Hematopoietic multipotent progenitor cell (in vitro differentiated cells): ENCODE measurements at regions not wholly inside any gene's neighbourhood (a gene's known extent, or its start where the extent isn't known, plus 50 kb on each side); places are given as distances from the start of the nearest gene placed in this dataset.
"Not testable (repeated sequence)": the region's sequence is repeated elsewhere in the genome, so short reads cannot be mapped to it uniquely, and the experiment has no call there.

ENCODE experiments used
- DNase-seq, 3 donors: peaks; one replicate each; pipeline ENCODE4 v3.0.0-alpha.2; 2011 to 2015; ENCODE audit warnings: low read depth in 2 of 3, low spot score in 2 of 3

DNA sequence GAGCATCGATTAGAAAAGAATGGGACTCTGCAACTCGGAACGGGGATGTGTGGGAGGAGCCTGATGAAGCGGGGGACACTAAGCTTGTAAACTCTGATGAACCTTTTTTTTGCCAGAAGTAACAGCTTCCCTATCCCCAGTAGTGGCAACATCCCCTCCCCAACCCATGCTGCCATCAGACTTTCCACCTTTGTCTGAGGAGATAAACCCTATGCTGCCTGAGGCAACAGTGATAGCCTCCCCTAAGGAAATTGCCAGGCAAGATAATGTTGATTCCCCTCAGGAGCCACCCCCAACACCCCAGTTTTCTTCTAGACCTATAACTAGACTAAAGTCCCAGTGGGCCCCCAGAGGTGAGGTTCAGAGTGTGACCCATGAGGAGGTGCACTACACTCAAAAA lies 173.7 kb downstream of the AKR1D1 start:
- DNase-seq, result no peak

DNA sequence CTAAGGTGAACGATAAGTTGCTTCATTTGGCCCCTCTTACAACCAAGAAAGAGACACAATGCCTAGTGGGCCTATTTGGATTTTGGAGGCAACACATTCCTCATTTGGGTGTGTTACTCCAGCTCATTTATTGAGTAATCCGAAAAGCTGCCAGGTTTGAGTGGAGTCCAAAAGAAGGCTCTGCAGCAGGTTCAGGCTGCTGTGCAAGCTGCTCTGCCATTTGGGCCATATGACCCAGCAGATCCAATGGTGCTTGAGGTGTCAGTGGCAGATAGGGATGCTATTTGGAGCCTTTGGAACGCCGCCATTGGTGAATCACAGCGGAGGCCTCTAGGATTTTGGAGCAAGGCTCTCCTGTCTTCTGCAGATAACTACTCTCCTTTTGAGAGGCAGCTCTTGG lies 176.4 kb downstream of the AKR1D1 start:
- not testable (repeated sequence) for DNase-seq

DNA sequence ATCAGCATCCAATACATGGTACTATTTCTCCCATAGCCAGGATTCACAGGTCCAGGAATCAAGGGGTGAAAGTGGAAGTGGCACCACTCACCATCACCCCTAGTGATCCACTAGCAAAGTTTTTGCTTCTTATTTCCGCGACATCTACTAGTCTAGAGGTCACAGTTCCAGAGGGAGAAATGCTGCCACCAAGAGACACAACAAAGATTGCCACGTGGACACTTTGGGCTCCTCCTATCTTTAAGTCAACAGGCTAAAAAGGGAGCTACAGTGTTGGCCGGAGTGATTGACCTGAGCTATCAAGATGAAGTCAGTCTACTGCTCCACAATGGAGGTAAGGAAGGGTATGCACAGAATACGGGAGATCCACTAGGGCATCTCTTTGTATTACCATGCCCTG lies 178.2 kb downstream of the AKR1D1 start:
- no peak for DNase-seq

DNA sequence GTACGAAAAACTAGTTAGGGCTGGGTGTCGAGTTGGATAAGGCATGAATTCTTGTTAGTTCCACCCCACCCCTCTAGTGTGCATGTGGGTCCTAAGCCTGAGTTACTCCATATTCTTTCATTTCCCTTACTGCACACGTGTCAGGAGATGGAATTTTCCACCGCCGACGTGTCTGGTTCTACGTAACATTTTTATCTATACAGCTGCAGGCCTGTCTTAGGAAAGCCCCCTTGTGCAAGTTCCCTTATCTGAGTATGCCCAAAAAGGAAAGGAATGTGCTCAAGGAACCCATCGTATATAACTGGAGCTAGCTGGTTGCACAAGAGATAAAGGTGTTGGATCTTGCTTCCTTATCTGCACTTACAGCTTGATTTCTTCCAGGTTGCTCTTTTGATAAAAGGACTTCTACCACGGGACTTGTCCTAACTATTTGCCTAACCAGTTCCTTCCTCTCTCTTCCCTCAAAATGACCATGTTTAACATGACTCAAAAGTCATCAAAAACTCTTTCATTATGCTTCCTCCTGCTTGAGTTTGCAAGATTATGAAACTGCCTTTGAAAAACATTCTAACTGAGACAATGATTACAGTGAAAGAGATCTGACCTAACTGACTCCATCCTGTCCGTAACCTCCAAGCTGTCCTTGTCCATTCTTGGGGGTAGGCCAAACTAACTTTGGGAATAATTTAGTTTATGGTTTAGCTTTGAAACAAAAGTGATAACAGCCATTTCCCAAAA lies 181.4 kb downstream of the AKR1D1 start:
- DNase-seq, result peak in 2 of 3 donors; percentile 97 to 99

DNA sequence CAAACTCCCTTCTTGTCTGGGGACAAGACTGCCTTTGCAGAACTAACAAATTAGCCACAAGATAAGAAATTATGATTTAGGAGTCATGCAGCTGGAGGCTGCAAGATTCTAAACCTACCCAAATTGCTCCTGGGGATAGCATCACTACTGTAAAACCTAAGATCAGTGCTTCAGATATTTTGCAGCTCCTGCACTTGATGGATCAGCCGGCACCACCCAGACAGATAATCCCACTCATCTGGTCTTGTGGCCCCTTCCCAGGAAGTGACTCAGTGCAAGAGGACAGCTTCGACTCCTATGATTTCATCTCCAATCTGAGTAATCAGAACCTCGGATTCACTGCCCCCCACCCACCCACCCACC lies 181.9 kb downstream of the AKR1D1 start:
- DNase-seq, result no peak

DNA sequence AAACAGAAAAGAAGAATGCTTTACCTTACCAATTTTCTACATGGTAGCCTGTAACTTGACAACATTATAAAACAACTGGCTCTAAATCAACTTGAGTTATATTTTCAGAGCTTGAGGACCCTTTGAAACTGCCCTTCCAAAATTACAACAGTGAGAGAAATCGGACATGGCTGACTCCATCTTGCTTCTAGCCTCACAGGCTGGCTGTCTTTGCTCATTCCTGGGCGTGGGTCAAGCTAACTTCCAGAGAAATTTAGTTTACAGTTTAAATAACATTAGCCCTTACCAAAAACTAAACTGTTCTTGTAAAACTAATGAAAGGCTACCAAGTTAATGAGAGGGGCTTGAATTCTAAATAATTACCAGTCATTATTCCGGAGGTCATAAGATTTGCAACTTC lies 183.4 kb downstream of the AKR1D1 start:
- no peak for DNase-seq

DNA sequence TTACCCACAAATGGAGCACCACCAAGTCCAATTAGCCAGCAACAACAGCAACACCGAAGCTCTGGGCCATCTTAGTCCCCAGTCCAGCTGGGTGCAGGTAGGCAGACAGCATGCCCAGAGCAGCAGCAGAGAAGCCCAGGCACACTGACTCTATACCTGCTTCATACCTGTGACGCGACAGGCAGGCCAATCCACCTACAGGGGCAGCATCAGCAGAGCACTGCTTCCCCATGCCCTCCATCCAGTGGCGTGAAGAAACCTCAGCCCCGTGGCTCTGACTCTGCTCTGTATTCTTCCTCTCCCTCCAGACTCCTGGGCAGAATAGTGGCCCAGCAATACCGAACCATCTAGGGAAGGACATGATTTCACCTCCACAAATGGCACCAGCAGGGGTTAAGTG lies 191.7 kb downstream of the AKR1D1 start:
- no peak for DNase-seq

DNA sequence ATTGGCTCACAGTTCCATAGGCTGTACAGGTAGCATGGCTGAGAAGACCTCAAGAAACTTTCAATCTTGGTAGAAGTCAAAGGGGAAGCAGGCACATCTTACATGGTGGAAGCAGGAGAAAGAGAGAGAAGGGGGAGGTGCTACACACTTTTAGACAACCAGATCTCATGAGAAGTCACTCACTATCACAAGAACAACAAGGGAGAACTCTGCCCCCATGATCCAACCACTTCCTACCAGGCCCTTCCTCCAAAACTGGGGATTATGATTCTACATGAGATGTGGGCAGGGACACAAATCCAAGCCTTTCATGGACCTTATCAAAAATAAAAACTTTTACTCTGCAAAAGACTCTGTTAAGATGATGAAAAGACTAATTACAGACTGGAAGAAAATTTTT lies 183.2 kb upstream of the TRIM24 start:
- no peak for DNase-seq

DNA sequence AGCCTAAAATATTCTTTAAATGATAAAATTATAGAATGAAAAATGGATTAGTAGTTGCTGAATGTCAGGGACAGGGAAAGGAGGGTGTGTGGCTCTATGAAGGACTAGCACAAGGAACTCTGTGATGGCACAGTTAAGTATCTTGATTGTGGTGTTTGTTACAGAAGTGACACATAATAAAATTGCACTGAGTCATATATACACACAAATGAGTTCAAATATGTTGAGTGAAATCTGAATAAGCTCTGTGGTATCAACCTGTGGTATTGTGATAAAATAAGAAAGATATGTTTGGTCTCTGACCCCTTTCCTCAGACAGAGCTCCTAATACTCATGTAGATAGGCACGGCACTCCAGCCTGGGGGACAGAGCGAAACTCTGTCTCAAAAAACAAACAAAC lies 181.5 kb upstream of the TRIM24 start:
- DNase-seq, result no peak

DNA sequence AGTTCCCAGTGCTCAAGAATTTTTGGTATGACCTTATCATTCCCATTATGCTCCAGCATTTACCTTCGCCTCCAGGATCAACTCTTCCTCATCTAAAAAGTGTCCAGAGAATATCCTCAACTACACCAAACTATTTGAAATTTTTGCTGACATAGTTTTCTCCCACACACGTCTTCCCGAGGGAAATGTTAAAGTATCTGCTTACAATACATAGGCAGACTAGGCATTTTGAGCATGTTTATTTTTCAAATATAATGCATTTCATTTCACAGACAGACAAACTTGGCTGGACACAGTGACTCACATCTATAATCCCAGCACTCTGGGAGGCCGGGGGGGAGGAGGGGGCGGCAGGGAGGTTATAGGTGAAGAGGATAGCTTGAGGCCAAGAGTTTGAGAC lies 177.1 kb upstream of the TRIM24 start:
- no peak for DNase-seq

DNA sequence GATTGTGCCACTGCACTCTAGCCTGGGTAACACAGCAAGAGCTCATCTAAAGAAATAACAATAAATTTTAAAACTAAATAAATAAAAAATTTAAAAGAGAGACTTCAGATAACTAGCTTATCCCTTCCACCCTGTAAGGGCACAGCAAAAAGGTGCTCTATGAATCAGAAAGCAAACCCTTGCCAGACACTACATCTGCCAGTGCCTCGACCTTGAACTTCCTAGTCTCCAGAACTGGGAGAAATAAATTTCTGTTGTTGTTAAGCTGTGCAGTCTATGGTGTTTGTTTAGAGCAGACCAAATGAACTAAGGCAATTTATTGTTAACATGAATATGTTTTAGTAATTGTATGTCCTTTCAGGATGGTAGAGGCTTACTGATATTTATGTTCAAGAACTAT lies 174.9 kb upstream of the TRIM24 start:
- no peak for DNase-seq

DNA sequence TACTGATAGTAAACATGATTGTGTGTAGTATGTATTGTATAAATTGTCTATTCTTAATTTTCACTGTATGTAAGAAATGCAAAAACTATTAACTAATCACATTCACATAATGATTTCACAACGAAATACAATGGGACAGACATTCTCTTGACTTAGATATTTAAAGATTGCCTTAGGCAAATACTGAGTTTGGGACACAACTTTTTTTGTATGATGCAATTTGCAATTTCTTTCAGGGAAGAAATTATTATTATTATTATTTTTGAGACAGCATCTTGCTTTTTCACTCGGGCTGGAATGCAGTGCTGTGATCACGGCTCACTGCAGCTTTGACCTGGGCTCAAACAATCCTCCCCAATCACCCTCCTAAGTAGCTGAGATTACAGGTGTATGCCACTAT lies 173.2 kb upstream of the TRIM24 start:
- no peak for DNase-seq

DNA sequence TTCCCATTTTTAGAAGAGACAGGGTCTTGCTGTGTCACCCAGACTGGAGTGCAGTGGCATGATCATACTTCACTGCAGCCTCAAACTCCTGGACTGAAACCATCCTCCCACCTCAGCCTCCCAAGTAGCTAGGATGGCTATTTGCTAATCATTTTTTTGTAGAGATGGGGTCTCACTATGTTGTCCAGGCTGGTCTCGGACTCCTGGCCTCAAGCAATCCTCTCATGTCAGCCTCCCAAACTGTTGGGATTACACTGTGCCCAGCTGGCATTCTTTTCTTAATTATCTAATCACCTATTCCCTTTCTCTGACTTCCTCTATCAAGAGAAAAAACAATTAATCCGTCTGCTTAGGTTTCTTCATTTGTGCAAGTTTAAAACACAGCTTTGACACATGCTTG lies 172.5 kb upstream of the TRIM24 start:
- no peak for DNase-seq

DNA sequence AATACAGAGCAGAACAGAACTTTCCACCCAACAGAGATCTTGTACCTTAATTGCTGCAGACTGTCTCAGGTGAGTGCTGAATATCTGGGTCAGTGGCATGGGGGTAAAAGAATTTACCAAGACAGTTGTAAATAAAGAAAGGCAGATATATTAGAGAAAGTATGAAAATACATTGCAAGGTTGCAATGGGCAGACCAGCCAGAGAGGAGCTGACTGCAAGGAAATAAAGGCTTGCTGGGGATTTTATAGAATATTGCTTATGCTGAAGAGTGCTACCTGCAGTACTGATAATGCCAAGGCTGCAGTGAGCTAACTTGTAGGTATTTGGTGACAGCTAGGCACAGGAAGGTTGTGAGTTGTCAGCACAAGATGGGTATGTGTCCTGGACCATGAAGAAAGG lies 171.0 kb upstream of the TRIM24 start:
- no peak for DNase-seq

DNA sequence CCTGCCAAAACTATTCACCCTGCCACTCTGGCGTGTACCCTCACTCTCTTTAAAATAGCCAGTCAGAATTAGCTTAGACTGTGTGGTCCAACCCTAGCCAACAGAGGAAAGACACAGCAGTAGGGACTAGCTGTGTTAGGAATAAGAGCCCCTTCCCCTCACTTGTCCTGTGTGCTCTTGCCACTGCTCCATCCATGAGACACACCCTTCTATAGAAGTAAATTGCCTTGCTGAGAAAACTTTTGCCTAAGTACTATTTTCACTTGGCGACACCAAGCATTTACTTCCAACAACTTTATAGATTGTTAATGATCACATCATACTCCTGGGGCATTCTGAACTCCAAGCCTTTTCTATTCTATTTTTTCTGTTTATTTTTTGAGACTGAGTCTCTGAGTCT lies 170.2 kb upstream of the TRIM24 start:
- DNase-seq, result no peak

DNA sequence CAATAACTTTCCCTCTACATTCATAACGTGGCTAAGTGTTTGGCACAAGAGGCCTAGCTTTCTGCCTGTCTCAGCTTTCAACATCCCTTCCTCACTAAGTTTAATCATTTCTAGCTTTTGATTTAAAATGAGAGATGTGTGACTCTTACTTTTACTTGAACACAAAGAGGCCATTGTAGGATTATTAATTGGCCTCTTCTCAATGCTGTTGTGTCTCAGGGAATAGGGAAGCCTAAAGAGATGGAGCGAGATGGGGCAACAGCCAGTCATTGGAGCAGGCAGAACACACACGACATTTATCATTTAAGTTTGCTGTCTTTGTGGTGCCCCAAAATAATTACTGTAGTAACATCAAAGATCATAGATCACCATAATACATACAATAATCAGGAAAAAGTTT lies 167.1 kb upstream of the TRIM24 start:
- no peak for DNase-seq

DNA sequence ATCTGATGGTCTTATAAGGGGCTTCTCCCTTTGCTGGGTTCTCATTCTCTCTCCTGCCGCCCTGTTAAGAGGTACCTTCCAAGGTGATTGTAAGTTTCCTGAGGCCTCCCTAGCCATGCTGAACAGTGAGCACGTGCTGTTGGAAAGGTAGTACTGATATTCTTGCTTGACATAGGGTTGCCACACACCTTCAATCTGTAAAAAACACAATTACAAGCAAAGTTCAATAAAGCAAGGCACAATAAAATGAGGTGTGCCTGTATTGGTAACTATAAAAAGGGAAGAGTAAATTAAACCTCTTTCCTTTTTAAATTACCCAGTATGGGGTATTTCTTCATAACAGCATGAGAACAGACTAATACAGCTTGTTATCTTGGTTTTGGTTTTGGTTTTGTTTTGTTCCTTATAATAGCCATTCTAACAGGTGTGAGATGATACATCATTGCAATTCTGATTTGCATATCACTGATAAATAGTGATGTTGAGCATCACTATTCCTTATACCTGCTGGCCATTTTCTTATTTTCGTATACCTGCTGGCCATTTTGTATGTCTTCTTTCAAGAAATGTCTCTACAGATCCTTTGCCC lies 164.9 kb upstream of the TRIM24 start:
- peak in 1 of 3 donors; percentile 41 for DNase-seq

DNA sequence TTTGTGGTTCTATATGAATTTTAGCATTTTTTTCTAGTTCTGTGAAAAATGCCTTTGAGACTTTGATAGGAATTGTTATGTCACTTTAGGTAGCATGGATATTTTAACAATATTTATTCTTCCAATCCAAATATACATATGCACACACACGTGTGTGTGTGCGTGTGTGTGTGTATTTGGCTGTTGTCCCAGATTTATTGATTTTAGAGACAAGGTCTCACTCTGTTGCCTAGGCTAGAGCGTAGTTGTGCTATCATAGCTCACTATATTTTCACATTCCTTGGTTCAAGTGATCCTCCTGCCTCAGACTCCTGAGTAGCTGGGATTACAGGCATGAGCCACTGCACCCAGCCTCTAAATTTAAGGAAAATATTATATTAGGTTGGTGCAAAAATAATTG lies 162.5 kb upstream of the TRIM24 start:
- DNase-seq, result no peak

DNA sequence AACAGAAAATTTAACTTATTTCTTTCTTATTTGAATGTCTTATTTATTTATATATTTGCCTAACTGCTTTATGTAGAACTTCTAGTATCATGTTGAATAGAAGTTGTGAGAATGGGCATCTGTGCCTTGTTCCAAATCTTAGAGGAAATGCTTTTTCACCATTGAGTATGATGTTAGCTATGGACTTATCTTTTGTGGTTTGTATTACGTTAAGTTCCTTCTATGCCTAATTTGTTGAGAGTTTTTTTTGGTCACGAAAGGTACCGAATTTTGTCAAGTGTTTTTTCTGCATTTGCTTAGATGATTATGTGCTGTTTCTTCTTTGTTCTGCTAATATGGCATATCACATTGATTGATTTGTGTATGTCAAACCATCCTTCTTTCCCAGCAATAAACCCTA lies 161.0 kb upstream of the TRIM24 start:
- peak in 1 of 3 donors; percentile 51 for DNase-seq

DNA sequence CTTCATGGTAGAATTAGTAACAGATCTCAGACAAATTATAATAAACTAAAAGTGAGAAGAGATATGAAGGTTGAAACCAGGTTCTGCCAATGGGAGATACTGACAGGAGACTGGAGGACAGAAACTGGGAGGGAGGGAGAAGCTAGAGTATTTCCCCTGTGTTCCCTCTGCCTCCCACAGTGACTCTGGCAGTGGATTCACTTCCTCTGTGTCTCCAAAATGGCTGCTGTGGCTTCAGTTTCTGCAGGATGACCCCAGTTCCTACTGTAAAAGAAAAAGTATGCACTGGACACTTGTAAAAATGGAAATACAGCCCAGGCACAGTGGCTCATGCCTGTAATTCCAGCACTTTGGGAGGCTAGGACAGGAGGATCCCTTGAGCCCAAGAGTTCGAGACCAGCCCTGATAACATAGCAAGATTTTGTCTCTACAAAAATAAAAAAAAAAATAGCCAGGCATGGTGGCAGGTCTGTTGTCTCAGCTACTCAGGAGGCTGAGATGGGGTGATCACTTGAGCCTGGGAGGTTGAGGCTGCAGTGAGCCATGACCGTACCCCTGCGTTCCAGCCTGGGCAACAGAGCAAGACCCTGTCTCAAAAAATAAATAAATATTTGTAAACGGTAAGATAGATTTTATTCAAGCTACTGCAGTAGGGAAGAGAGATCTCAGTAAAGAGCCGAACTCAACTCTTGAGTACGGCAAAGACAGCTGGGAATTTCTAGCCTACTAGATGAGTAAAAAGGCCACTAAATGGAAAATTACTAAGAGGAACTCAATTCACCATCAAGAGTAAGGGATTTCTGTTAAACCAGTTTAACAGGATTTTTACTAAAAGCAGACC lies 156.6 kb upstream of the TRIM24 start:
- DNase-seq, result no peak

DNA sequence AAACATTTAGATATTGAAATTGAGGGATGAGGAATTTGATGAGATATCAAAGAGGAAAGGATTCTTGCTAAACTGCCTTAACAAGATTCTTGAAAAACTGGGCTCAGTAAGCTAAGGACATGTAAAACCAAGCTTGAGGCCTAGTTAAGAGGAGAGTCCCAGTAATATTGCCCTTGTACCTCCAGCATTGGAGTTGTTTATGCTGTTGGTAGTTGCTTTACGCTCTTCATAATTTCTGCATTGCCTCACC lies 156.1 kb upstream of the TRIM24 start:
- no peak for DNase-seq

DNA sequence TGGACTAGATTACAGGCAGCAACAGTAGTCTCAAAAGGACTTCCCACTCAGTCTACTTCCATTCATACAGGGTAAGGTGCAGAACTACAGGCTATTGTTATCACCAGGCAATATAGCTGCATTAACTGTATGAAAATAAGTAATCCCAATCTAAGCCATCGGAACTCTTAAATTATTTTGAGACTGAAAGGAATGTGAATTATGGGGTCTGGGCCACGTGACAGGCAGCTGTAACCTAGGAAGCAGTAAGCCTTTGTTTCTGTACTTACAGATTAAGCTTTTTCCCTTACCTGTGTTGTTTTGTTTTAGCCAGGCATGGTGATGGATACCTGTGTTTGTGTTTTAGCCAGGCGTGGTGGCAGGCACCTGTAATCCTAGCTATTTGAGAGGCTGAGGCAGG lies 152.4 kb upstream of the TRIM24 start:
- DNase-seq, result no peak
